AG09319 (cell line): ENCODE measurements at regions not wholly inside any gene's neighbourhood (a gene's known extent, or its start where the extent isn't known, plus 50 kb on each side); places are given as distances from the start of the nearest gene placed in this dataset.

ENCODE experiments used
- DNase-seq: peaks from one replicate; pipeline ENCODE4 v3.0.0-alpha.2; 2010; ENCODE audit warnings: low read depth; ENCODE audit errors: extremely low read depth
- CTCF ChIP-seq: IDR thresholded peaks from 2 replicates; pipeline ENCODE4 v1.5.1; 2011; ENCODE audit warnings: low read depth, mild to moderate bottlenecking, inconsistent platforms, low read length, moderate library complexity

GRCh38 chr4:67122029-67122428, 423.3 kb downstream of the CENPC start:
- TF ChIP-seq CTCF: no peak
- no peak for DNase-seq

- DNase-seq: no peak
- TF ChIP-seq CTCF: no peak
Observed at GRCh38 chr4:67120369-67120768, 424.9 kb downstream of the CENPC start.

- no peak for TF ChIP-seq CTCF
- no peak for DNase-seq
Observed at GRCh38 chr4:67109276-67109675, 436.0 kb downstream of the CENPC start.

GRCh38 chr4:67106861-67107460, 438.3 kb downstream of the CENPC start:
- TF ChIP-seq CTCF: no peak

GRCh38 chr4:67104145-67104544, 441.2 kb downstream of the CENPC start:
- no peak for TF ChIP-seq CTCF
- no peak for DNase-seq

More at GRCh38 chr4:67106861-67107460, 438.3 kb downstream of the CENPC start:
- DNase-seq: no peak

GRCh38 chr4:67103001-67103747, 442.1 kb downstream of the CENPC start:
- no peak for TF ChIP-seq CTCF
- no peak for DNase-seq

- no peak for TF ChIP-seq CTCF
- no peak for DNase-seq
Observed at GRCh38 chr4:67101612-67102011, 443.7 kb downstream of the CENPC start.
